ENCODE measurements at regions not wholly inside any gene's neighbourhood (a gene's known extent, or its start where the extent isn't known, plus 50 kb on each side); places are given as distances from the start of the nearest gene placed in this dataset.
"Not testable (repeated sequence)": the region's sequence is repeated elsewhere in the genome, so short reads cannot be mapped to it uniquely, and the experiment has no call there.

DNA sequence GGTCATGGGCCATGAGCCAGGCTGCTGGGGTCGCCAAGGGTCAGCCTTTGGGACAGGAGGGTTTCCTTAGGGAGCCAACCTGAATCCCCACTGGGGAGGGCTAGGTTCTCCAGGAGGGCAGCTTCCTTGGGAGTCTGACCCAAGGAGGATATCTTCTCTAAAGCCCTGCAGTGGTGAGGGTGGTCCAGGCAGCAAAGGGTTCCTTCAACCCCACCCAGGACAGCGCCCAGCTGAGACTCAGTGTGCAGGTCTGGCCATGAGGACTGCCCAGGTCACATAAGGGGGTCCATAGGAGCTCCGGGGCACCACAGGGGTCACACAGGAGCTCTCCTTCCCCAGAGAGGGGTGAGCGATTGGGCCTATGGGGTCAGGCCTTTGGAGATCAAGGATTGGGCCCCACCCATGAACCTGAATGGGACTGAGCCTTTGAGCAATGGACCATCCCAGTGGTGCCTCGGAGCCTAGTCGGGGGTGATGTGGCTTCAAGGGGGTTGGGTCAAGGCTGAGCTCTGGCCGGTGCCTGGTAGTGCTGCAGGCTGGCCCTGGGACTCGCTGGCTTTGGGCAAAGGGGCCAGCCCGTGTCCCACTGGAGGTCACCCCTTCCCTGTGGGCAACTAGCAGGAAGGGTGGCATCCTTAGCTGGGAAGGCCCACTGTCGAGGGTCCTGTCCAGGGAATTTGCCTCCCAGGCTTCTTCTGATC lies 216.5 kb downstream of the SNRPN start:
- Histone ChIP-seq H3K4me3 (ENCODE audit: low read depth, low read length) (no peak overlapping the region), H3K27ac (ENCODE audit: low read depth, low read length) (no peak overlapping the region), H3K9ac (ENCODE audit: low read depth, low read length) (no peak overlapping the region), H3K9me3 (ENCODE audit: control insufficient read depth, insufficient read depth, low read length) (peaks cover 78% of the 10 kb centered on the region), H3K36me3 (ENCODE audit: control insufficient read depth, insufficient read depth, low read length) (no peaks in the 10 kb centered on the region), H3K4me1 (ENCODE audit: control insufficient read depth, insufficient read depth, low read length) (no peaks in the 10 kb centered on the region), H3K27me3 (ENCODE audit: control insufficient read depth, insufficient read depth, low read length) (no peaks in the 10 kb centered on the region)

DNA sequence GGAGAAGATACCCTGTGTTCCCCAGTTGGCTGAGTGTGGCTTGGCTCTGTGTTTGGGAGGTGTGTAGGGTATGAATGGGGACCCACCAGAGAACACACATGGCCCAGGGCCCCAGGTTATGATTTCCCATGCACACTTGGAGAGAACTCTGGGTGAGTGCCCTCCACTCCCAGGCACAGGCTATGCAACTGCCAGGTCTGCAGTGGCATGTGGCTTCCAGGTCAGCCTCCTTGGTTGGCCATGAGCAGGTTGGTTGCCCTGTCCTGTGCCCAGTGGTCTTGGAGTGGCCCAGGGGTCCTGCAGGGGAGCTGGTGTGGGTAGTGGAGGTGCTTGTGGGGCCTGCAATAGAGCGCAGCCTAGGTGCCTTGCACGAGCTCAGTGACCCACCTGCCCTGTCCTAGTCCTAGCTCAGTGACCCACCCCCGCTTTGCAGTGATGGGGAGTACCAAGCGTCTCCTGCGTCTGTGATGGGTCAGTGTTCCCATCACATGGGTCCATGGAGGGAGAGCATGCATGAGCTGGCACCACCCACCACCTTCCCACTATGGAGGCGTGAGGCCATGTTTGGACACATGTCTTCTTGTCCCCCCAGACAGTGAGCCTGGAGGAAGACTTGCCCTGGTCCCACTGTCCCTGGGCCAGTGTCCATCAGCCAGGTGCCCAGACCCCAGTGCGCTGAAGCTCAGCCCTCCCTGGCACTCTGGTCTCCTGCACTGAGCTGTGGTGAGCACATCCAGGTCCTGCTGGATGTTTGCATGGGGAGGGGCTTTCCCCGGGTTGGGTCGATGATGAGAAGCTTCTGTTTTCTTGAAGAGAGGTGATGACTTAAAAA lies 217.3 kb downstream of the SNRPN start:
- no peak overlapping the region for H3K9ac ChIP-seq (ENCODE audit: low read depth, low read length)
- H3K27me3 ChIP-seq (ENCODE audit: control insufficient read depth, insufficient read depth, low read length) = no peaks in the 10 kb centered on the region
- H3K4me3 ChIP-seq (ENCODE audit: low read depth, low read length) = no peak overlapping the region
- no peaks in the 10 kb centered on the region for H3K36me3 ChIP-seq (ENCODE audit: control insufficient read depth, insufficient read depth, low read length)
- peaks cover 84% of the 10 kb centered on the region for H3K9me3 ChIP-seq (ENCODE audit: control insufficient read depth, insufficient read depth, low read length)
- no peaks in the 10 kb centered on the region for H3K4me1 ChIP-seq (ENCODE audit: control insufficient read depth, insufficient read depth, low read length)
- no peak overlapping the region for H3K27ac ChIP-seq (ENCODE audit: low read depth, low read length)

DNA sequence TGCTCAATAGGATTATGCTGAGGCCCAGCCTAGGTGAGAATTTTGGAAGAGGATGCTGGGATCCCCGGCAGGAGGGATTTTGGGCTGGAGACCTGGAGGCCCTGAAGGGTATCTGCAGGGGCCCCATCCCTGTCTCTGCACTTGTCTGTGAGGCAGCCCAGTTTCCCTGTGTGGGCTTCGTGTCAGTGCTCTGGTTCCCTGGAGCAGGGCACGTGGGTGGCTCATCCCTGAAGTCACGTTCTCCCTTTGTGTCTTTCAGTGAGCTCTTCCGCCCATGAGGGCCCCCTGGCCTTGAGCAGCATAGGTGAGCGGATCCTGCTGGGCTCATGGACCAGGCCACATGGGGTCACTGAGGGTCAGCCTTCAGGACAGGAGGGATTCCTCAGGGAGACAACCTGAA lies 217.9 kb downstream of the SNRPN start:
- H3K27ac ChIP-seq (ENCODE audit: low read depth, low read length) = no peak overlapping the region
- no peak overlapping the region for H3K9ac ChIP-seq (ENCODE audit: low read depth, low read length)
- H3K36me3 ChIP-seq (ENCODE audit: control insufficient read depth, insufficient read depth, low read length) = no peaks in the 10 kb centered on the region
- peaks cover 91% of the 10 kb centered on the region for H3K9me3 ChIP-seq (ENCODE audit: control insufficient read depth, insufficient read depth, low read length)
- no peaks in the 10 kb centered on the region for H3K27me3 ChIP-seq (ENCODE audit: control insufficient read depth, insufficient read depth, low read length)
- no peaks in the 10 kb centered on the region for H3K4me1 ChIP-seq (ENCODE audit: control insufficient read depth, insufficient read depth, low read length)
- no peak overlapping the region for H3K4me3 ChIP-seq (ENCODE audit: low read depth, low read length)

DNA sequence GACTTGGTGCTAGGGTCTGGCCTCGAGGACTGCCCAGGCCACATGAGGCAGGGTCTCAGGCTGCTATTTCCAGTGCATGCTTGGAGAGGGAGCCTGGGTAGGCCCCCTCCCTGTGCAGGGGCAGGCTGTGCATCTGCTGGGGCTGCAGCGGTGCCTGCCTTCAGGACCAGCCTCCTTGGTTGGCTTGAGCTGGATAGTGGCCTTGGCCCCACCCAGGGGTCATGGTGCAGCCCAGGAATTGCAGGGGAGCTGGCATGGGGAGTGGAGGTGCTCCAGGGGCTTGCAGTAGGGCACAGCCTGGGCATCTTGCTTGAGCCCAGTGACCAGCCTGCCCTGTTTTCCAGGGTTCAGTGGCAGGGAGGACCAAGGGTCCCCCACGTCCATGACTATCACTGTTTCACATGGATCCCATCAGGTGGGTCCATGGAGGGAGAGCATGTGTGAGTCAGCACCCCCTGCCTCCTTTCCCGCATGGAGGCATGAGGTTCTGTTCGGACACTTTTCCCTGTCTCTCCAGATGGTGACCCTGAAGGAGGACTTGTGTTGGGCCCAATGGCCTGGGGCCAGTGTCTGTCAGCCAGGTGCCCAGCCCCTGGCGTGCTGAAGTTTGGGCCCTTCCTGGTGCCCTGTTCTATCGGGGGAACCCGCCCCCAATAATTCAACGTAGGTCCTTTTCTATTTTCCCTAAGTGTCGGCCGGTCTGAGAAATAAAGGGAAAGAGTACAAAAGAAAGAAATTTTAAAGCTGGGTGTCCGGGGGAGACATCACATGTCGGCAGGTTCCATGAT lies 218.6 kb downstream of the SNRPN start:
- no peak overlapping the region for H3K27ac ChIP-seq (ENCODE audit: low read depth, low read length)
- no peaks in the 10 kb centered on the region for H3K4me1 ChIP-seq (ENCODE audit: control insufficient read depth, insufficient read depth, low read length)
- no peak overlapping the region for H3K9ac ChIP-seq (ENCODE audit: low read depth, low read length)
- no peaks in the 10 kb centered on the region for H3K36me3 ChIP-seq (ENCODE audit: control insufficient read depth, insufficient read depth, low read length)
- H3K27me3 ChIP-seq (ENCODE audit: control insufficient read depth, insufficient read depth, low read length) = no peaks in the 10 kb centered on the region
- peaks cover 93% of the 10 kb centered on the region for H3K9me3 ChIP-seq (ENCODE audit: control insufficient read depth, insufficient read depth, low read length)
- no peak overlapping the region for H3K4me3 ChIP-seq (ENCODE audit: low read depth, low read length)

DNA sequence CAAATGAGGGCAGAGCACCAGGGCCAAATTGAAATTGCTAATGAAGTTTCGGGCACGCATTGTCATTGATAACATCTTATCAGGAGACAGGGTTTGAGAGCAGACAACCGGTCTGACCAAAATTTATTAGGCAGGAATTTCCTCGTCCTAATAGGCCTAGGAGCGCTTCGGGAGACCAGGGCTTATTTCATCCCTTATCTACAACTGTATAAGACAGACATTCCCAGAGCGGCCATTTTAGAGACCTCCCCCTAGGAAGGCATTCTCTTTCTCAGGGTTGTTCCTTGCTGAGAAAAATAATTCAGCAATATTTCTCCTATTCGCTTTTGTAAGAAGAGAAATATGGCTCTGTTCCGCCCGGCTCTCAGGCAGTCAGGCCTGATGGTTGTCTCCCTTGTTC lies 219.4 kb downstream of the SNRPN start:
- H3K4me3 ChIP-seq (ENCODE audit: low read depth, low read length); H3K9ac ChIP-seq (ENCODE audit: low read depth, low read length); H3K27me3 ChIP-seq (ENCODE audit: control insufficient read depth, insufficient read depth, low read length); H3K27ac ChIP-seq (ENCODE audit: low read depth, low read length); H3K4me1 ChIP-seq (ENCODE audit: control insufficient read depth, insufficient read depth, low read length); H3K36me3 ChIP-seq (ENCODE audit: control insufficient read depth, insufficient read depth, low read length): not testable (repeated sequence)
- peaks cover 96% of the 10 kb centered on the region for H3K9me3 ChIP-seq (ENCODE audit: control insufficient read depth, insufficient read depth, low read length)

DNA sequence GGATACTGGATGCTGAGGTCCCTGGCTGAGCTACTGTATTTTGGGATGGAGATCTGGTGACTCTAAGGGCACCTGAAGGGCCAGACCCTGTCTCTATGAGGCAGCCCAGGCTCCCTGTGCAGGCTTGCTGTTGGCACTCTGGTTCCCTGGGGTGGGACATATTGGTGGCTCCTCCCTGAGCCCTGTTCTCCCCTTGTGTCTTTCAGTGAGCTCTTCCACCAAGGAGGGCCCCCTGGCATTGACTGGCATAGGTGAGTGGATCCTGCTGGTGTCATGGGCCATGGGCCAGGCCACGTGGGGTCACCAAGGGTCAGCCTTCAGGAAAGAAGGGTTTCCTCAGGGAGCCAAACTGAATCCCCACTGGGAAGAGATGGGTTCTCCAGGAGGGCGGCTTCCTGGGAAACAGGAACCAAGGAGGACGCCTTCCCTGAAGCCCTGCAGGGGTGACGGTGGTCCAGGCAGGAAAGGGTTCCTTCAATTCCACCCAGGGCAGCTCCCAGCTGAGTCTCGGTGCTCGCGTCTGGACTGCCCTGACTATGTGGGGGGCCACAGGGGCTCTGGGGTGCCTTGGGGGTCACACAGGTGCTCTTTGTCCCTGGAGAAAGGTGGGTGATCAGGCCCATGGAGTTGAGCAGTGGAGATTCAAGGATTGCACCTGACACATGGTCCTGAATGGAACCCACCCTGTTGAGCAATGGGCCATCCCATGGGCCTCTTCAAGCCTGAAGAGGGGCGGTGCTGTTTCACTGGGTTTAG lies 220.4 kb downstream of the SNRPN start:
- H3K36me3 ChIP-seq (ENCODE audit: control insufficient read depth, insufficient read depth, low read length) = no peaks in the 10 kb centered on the region
- no peak overlapping the region for H3K4me3 ChIP-seq (ENCODE audit: low read depth, low read length)
- no peak overlapping the region for H3K9ac ChIP-seq (ENCODE audit: low read depth, low read length)
- H3K9me3 ChIP-seq (ENCODE audit: control insufficient read depth, insufficient read depth, low read length) = peaks cover 95% of the 10 kb centered on the region
- H3K27ac ChIP-seq (ENCODE audit: low read depth, low read length) = no peak overlapping the region
- H3K4me1 ChIP-seq (ENCODE audit: control insufficient read depth, insufficient read depth, low read length) = no peaks in the 10 kb centered on the region
- H3K27me3 ChIP-seq (ENCODE audit: control insufficient read depth, insufficient read depth, low read length) = no peaks in the 10 kb centered on the region

DNA sequence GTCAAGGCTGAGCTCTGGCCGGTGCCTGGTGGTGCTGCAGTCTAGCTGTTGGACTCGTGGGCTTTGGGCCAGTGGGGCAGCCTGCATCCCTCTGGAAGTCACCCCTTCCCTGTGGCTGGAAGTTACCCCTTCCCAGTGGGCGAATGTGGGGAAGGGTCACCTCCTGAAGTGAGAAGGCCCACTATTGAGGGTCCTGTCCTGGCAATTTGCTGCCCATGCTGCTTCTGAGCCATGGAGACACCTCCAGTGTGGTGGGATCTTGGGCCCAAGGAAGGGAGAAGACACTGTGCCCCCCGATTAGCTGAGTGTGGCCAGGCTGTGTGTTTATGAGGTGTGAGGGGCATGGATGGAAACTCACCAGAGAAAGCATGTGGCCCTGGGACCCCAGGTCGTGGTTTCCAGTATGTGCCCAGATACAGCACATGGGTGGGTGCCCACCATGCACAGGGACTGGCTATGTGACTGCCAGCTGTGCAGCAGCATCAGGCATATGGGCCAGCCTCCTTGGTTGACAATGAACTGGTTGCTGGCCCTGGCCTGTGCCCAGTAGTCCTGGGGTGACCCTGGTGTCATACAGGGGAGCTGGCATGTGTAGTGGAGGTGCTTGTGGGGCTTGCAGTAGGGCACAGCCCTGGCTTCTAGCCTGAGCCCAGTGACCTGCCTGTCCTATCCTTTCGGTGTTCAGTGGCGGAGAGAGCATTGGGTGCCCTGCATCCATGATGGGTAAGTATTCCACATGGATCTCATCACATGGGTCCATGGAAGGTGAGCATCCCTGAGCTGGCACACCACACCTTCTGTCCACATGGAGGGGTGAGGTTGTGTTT lies 221.2 kb downstream of the SNRPN start:
- H3K9ac ChIP-seq (ENCODE audit: low read depth, low read length) = no peak overlapping the region
- no peaks in the 10 kb centered on the region for H3K27me3 ChIP-seq (ENCODE audit: control insufficient read depth, insufficient read depth, low read length)
- no peak overlapping the region for H3K27ac ChIP-seq (ENCODE audit: low read depth, low read length)
- H3K4me1 ChIP-seq (ENCODE audit: control insufficient read depth, insufficient read depth, low read length) = no peaks in the 10 kb centered on the region
- H3K4me3 ChIP-seq (ENCODE audit: low read depth, low read length) = no peak overlapping the region
- H3K9me3 ChIP-seq (ENCODE audit: control insufficient read depth, insufficient read depth, low read length) = peaks cover 94% of the 10 kb centered on the region
- no peaks in the 10 kb centered on the region for H3K36me3 ChIP-seq (ENCODE audit: control insufficient read depth, insufficient read depth, low read length)

DNA sequence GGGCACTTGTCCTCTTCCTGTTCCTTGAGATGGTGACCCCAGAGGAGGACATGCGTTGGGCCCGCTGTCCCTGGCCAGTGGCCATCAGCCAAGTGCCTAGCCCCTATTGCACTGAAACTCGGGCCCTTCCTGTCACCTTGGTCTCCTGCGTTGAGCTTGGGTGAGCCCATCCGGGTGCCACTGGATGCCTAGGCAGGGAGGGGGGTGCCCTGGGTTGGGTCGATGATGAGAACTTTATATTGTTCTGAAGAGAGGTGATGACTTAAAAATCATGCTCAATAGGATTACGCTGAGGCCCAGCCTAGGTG lies 221.8 kb downstream of the SNRPN start:
- no peak overlapping the region for H3K4me3 ChIP-seq (ENCODE audit: low read depth, low read length)
- H3K27me3 ChIP-seq (ENCODE audit: control insufficient read depth, insufficient read depth, low read length) = no peaks in the 10 kb centered on the region
- H3K9ac ChIP-seq (ENCODE audit: low read depth, low read length) = no peak overlapping the region
- H3K4me1 ChIP-seq (ENCODE audit: control insufficient read depth, insufficient read depth, low read length) = no peaks in the 10 kb centered on the region
- no peak overlapping the region for H3K27ac ChIP-seq (ENCODE audit: low read depth, low read length)
- H3K36me3 ChIP-seq (ENCODE audit: control insufficient read depth, insufficient read depth, low read length) = no peaks in the 10 kb centered on the region
- peaks cover 94% of the 10 kb centered on the region for H3K9me3 ChIP-seq (ENCODE audit: control insufficient read depth, insufficient read depth, low read length)

DNA sequence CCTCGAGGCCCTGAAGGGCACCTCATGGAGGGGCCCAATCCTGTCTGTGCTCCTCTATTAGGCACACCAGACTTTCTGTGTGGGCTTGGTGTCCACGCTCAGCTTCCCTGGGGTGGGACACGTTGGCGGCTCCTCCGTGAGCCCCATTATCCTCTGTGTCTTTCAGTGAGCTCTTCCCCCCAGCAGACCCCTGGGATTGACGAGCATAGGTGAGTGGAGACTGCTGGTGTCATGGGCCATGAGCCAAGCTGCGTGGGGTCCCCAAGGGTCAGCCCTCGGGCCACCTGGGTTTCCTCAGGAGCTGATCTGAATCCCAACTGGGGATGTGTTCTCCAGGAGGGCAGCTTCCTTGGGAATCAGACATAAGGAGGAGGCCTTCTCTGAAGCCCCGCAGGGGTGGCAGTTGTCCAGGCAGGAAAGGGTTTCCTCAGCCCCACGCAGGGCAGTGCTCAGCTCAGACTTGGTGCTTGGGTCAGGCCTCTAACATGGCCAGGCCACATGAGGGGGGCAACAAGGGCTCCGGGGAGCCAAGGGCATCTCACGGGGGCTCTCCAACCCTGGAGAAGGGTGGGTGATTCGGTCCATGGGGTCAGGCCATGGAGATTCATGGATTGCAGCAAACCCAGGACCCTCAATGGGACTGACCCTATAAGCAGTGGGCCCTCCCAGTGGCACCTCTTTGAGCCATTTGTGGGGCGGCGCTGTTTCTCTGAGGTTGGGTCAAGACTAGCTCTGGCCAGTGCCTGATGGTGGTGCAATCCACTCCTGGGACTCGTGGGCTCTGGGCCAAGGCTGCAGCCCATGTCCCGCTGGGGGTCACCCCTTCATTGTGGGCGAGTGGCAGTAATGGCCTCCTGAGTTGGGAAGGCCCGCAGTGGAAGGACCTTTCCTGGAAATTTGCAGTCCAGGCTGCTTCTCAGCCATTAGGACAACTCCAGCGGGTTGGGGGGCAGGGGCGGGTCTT lies 222.5 kb downstream of the SNRPN start:
- H3K4me1 ChIP-seq (ENCODE audit: control insufficient read depth, insufficient read depth, low read length) = no peaks in the 10 kb centered on the region
- H3K9me3 ChIP-seq (ENCODE audit: control insufficient read depth, insufficient read depth, low read length) = peaks cover 94% of the 10 kb centered on the region
- no peak overlapping the region for H3K9ac ChIP-seq (ENCODE audit: low read depth, low read length)
- no peak overlapping the region for H3K27ac ChIP-seq (ENCODE audit: low read depth, low read length)
- H3K36me3 ChIP-seq (ENCODE audit: control insufficient read depth, insufficient read depth, low read length) = no peaks in the 10 kb centered on the region
- no peak overlapping the region for H3K4me3 ChIP-seq (ENCODE audit: low read depth, low read length)
- no peaks in the 10 kb centered on the region for H3K27me3 ChIP-seq (ENCODE audit: control insufficient read depth, insufficient read depth, low read length)

Data from HUES48 (cell line).